Left renal cortex interstitium (tissue), 4 donors: ENCODE measurements at regions not wholly inside any gene's neighbourhood (a gene's known extent, or its start where the extent isn't known, plus 50 kb on each side); places are given as distances from the start of the nearest gene placed in this dataset.

Experiments used
- DNase-seq, 4 donors: peaks; one replicate each; pipeline ENCODE4 v3.0.0-alpha.2; 2013; ENCODE audit warnings: low read depth in 4 of 4, low spot score in 2 of 4, missing footprints in 1 of 4

DNA sequence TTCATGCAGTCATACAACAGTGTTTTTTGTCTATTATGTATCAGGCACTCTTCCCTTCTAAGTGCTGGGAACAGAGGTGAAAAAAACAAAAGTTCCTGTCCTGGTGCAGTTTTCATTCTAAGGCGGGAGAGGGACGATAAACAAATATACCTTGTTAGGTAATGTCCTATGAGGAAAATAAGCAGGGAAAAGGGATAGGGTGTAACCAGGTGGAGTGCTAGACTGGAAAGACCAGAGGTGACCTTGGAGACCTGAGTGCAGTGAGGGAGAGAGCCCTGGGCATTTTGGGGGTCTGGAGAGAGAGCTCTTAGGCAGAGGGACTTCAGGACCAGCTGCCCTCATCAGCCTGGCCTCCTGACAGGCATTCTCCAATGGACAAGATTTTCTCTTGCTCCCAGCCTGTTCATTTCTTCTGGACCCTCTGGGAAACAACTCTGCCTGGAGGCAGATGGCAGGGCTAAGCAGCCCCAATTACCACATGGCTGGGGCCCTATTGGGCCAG is 97.2 kb upstream of the TJP1 start:
- DNase-seq: no peak

DNA sequence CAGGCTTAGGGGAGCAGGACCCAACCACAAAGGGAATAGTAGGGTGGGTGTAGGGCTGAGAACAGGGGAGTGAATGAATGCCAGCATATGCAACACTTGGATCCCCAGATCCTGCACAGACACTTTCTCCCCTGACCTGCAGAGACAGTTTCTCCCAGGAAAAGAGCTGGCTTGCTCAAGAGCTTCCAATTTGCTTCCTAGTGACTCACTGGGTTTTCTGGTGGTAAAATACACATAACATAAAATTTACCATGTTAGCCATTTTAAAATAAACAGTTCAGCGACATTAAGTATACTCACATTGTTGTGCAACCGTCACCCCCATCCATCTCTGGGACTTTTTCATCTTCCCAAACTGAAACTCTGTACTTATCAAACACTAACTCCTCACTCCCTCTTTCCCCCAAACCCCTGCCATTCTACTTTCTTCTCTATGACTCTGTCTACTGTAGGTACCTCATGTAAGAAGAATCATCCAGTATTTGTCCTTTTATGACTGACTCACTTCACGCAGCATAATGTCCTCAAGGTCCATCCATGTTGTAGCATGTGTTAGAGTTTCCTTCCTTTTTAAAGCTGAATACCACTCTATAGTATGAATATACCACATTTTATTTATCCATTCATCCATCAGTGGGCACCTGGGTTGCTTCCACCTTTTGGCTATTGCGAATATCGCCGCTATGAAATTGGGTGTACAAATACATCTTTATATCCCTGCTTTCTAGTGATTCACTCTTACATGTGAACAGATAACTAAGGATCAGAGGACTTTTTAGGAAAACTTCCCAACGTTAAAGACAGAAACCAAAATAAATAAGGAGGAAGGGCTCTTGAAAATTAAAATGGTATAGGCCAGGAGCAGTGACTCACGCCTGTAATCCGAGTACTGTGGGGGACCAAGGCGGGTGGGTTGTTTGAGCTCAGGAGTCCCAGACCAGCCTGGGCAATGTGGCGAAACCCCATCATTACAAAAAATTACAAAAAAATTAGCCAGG is 95.6 kb upstream of the TJP1 start:
- DNase-seq: no peak

DNA sequence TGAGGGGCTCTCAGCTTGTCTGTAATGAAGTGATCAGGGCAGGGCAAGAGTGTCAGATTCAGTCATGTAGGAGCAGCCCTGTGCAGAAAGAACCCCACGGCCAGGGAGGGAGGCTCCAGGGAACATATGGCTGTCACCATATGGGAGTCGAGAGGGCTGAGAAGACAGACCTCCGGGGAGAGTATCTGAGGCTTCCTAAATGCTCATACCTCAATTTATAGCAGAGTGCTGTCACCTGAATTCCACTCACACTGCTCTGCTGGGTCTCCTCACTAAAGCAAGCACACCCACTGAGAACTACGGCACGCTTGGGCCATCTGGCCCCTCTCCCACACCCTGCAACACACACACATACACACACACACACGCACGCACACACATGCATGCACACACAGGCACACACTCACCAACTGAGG is 92.3 kb upstream of the TJP1 start:
- DNase-seq: no peak

DNA sequence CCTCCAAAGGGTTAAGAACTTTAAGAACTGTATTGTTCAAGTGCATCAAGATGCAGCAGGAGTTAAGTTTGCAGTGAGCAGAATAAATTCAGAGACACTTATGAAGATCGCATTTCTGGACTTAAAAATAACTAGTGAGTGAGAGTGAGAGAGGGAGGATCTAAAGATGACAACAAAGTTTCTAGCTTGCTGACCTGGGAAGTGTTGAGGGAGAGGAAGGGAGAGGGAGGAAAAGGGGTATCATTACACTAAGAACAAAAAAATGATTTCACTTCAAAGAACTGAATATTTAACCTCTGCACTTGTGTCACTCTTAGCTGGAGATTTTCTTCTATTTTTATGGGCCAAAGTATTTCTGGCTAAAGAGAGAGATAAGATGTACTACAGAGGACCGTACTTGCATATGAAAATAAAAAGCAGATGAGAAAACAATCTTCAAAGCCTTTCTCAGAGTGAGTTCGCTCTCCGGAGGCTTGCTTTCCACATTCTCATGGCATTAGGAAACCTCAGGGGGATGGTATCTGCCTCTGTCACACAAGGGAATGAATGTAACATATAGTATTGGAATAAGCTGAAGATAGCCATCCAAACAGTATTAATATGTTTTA is 91.4 kb upstream of the TJP1 start:
- no peak for DNase-seq

DNA sequence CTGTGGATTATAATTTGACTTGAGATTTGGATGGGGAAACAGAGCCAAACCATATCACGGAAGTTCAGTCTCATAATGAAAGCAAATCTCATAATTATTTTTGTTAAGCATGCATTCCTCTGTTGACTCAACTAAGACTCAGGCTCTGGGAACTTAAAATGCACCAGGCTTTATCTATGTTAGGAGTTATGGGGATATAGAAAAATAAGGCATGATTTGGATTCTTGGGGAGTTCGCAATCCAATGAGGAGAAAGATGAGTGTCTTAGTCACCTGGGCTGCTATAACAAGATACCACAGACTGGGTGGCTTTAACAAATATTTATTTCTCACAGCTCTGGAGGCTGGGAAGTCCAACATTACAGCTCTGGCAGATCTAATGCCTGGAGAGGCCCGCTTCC is 89.4 kb upstream of the TJP1 start:
- no peak for DNase-seq

DNA sequence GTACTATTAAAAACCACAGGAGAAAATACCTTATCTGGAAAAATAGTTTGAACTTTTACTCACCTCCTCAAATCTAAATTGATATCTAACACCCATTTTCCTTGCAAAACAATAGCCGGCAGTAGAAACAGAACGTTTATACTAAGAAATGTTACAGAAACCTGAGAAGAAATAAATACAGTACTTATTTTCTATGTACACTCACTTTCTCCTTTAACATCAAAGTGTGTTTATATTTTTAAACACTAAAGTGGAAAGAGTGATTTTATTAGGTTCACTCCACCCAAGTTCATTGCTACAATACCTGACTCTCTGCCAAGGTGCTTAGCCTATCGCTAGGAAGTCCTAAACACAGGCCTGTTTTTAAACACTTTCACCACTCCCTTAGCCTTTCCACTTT is 87.8 kb upstream of the TJP1 start:
- no peak for DNase-seq

DNA sequence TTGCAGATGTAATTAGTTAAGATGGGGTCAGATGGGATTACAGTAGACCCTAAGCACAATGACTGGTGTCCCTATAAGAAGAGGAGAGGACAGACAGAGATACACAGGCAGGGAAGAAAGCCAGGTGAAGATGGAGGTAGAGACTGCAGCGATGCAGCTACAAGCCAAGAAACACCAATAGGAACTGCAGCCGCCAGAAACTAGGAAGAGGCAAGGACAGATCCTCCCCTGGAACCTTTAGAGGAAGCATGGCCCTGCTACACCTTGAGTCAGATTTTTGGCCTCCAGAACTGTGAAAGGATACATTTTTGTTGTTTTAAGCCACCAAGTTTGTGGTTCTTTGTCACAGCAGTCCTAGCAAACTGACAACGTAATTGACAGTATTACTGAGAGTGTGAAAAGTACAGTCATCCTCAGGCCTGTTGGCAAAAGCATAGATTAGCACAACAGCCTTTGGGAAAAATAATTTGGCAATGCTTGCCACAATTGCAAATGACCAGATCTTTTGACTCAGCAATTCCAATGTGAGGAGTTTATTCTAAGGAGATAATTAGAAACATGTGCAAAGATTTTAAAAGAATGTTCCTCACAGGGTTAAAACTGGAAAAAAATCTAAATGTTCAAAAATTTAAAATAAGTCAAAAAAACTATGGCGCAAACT is 82.6 kb upstream of the TJP1 start:
- no peak for DNase-seq

DNA sequence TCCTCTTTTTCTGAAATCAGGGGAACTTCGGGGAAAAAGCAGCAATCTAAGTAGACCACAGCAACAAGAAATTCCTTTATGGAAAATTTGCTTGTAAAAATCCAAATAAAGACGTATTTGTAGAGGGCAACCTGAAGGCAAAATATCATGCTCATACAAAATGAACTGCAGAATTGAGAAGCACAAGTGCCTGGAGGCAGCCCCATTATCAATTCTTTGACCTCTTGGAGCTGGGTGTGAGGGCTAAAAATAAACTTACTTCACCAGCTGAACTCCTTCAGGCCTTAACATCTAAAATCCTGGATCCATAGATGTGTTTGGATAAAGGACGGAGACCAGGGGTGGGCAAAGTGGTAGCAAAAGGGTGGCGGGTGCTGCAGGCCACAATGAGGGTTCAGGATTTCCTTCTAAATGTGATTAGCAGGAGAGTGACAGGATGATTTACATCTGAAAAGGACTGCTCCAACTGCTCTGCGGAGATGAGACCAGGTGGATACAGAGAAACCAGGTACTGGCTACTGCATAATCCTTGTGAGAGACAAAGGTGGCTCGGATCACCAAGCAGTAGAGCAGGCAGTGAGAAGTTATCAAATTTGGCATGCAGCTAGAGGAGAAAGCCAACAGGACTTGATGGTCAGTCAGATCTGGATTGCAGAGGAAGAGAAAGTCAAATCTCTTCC is 81.7 kb upstream of the TJP1 start:
- DNase-seq: no peak

DNA sequence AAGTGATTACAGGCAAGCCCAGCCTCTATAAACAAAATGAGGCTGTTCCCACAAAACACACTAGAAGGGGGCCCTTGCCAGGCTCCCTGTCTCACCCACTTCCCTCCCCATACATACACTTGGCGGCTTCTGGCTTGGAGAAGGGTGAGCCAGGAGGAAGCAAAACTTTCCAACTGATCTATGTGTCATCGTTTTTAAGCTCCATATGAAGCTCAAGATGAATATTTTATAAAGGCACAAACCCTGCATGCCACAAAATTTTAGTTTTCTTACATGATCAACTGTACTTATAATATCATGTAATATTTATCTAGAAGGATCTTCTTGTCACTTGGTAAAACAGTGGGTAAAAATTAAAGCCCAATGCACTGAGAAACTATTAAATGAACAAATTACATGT is 80.8 kb upstream of the TJP1 start:
- DNase-seq: no peak

DNA sequence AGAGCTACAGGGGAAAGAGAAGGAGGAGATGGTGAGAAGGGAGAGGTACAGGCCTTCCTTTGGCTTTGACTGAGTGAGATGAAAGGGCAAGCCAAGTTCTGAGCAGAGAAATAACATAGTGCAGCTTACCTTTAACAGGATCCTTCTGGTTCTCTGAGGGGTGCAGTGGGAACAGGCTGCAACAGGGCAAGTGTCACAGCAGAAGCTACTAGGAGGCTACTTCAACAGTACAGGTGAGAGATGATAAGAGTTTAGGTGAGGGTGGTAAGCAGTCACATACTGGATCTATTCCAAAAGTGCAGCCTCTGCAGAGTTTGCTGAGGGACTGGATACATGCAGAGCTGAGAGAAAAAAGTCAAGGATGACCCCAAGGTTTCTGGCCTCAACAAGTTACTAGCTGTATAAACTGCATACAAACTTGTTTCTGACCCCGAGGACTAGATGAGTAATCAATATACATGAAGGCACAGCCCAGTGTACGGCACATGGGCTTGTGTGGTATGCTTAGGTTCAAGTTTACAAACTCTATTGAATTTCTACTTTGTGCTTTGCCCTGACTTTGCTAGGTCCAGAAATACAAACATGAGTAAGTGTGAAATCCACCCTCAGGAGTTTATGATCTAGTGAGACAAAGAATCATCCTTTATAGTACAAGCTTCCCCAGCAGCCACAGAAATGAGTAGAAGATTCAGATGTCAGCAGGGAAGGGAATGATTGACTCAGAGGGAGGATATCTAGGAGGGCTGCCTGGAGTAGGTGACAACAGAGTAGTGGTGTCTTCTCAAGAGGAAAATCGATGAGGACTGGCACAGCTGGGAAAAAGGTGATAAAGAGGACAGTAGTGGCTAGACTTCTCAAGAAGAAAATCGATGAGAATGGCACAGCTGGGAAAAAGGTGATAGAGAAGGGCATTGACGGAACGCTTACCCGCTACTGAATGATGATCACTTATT is 78.2 kb upstream of the TJP1 start:
- DNase-seq: no peak

DNA sequence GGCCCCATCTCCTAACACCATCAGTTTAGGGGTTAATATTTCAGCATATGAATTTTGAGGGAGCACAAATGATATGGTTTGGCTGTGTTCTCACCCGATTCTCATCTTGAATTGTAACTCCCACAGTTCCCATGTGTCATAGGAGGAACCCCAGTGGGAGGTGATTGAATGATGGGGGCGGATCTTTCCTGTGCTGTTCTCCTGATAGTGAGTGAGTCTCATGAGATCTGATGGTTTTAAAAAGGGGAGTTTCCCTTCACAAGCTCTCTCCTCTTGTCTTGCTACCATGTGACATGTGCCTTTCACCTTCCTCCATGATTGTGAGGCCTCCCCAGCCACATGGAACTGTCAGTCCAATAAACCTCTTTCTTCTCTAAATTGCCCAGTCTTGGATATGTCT is 73.8 kb upstream of the TJP1 start:
- DNase-seq: no peak

DNA sequence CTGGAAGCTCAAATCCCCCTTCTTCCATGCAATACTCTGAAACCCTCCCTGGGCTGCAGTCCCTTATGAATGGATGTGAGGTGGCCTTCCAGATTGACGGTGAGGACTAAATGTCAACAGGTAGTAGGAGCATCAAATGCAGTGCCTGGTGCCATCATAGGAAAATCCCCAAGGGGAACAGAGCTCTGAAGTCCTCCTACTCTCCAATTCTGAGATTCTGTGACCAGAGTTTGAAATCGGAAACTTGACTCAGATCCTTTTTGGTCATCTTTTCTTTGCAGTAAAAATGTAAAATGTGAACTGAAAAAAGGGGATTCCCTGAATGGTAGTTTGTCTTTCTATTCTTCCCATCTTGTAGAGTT is 68.8 kb upstream of the TJP1 start:
- DNase-seq: no peak

DNA sequence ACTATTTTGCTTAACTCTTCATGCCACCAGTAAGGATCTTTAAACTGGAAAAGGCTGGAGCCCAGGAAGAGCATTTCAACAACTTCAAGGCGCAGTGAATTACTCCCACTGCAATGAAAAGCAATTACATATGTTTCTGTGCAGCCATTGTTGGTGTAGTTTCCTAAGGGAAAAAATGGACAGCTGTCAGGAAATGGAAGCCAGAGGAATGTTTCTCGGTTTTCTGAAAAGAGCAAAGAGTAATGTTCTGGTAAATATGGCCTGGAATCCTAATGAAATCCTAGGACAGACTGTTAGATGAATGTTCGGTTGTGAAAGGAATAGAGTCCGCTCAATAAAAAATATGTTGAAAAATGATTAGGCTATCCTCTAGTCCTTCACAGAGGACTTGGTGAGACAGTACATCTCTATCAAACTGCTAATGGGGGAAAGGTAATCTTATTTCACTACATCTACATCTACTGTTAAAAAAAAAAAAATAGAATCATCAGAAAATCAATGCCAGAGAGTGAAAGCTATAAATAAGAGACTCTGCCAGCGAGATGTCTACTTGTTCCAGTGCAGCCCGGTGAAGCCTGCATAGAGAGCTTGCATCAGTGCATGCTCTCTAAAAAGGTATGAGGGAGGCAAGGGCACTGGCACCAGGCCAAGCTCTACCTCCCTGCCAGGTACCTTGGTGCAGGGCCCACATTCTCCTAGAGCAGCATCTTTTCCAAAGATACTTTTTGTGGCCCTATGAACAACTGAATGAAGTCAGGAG is 68.2 kb upstream of the TJP1 start:
- DNase-seq: no peak

DNA sequence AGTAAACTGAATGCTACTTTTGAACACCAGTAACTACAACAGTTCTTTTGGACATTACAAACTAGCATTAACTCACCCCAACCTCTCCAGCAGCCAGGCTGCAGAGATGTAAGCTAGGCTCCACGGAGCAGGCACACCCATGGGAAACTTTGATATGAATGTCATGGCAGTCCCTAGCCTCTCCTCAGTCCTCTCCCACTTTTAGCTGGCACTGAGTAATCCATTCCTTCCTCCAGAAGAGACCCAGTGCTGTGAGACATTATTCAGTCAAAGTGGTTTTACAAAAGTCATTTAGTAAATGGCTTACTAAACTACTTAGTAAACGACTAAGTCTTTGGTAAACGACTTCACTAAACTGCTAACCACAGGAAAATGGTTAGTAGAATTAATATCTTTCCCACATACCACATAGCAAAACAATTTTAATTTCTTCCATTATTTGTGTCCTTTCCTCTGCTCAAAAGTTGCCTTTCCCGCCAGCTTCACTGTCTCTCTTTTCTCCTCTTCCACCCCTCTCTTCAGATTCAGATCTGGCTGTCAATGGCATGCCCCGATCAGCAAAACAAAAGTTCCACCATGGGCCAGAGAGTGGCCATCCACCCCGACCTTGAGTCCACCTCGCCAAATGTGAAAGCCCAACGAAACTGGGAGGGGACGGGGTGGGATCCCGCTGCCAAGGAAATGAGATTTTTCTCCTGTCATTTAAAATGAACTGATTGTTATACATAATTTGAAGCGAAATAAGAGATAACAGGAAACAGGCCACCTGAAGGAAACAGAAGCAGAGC is 67.5 kb upstream of the TJP1 start:
- DNase-seq: no peak

DNA sequence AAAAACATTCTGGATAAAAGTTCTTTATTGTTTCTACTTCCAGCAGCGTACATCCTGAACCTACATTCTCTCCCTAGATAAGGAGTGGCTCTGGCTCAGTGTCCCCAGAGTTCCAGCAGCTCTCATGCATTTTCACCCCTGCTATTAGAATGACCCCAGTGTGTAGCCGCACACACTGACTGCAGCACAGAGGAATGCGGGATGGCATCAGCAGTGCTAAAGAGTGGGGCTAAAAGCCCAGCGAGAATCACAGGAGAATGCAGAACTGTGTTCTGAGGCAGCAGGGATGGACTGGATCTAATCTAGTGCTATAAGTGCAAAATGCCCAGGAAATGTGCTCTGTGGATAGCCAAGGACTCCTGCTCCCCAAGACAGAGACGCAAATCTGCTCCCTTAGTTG is 66.4 kb upstream of the TJP1 start:
- DNase-seq: no peak

DNA sequence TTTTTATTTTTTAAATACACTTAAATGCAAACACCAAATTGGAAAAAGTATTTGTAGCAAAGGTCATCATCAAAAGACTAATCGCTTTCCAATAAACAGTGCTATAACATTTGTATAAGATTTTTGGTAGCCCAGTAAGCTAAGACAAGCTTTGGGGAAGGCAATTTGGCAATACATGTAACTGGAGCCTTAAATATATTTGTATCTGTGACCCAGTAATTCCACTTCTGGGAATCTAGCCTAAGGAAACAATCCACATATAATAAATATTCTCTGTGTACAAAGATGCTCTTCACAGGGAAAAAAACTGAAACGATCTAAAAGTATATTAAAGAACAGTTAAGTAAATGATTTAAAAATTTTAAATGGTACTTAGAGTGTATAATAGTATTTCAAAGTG is 65.5 kb upstream of the TJP1 start:
- DNase-seq: peak in 1 of 4 donors; percentile 39

DNA sequence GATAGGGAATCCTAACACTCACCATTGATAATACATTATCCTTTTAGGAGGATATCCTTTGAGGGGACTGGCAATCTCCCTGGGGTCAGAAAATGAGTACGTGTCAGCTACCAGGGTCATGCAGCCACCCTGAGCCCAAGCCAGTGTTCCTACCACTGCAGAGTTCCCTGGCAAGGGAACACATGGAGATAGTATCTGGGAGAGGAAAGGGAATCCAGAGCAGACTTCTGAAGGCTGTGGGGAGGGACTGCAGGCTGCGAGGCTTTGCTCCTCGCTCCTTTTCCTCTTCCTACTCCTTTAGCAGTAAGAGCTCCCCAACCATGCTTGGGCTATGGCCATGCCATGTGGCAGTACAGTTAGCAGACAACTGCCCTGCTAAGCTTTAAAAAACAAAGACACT is 62.9 kb upstream of the TJP1 start:
- no peak for DNase-seq

DNA sequence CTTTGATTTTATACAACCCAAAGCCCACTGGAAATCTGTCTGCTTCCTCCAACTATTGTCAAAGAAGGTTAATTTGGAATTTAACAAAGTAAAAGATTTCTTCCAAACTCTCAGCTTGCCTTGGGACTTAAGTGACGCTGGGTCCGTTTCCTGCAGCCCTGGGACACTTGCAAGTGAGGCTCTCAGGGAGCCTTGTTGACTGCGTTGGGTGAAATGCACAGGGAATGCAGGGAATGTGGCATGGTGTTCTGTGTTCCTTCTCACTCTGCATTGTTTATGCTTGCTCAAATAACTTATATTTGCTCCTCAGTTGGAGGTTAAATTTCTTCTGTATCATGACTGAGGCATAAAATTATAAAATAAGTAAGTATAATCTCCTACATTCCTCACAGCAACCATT is 60.9 kb upstream of the TJP1 start:
- DNase-seq: no peak
